ENCODE measurements at regions not wholly inside any gene's neighbourhood (a gene's known extent, or its start where the extent isn't known, plus 50 kb on each side); places are given as distances from the start of the nearest gene placed in this dataset.

DNA sequence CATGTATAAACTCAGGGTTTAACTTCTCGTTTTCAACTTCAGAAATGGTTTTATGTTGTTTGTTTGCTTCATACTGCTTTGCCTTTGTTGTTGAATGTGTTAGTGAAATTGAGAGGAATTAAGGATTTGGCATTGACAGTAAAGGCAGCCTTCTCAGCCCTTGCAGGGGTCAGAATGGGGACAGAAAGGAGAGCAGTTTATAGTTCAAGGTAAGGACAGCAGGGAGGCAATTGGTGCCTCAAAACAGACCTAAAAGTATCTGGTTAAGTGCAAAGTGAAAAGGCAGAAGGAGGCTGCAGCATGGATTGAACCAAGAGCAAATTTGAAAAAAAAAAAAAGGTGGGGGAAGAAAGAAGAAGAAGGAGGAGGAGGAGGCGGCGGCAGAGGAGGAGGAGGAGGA is 835.0 kb upstream of the ADGRL3 start:
- WGBS (ENCODE audit: extremely low coverage, insufficient read length, low lambda C conversion rate), result no CpG with 5 or more reads among the region's 3 CpGs
- Histone ChIP-seq H3K4me2 (ENCODE audit: insufficient read depth, insufficient read length, low read length) (no peak overlapping the region), H3K18ac (ENCODE audit: insufficient read length, low read depth, low read length) (no peak overlapping the region), H3K79me1 (ENCODE audit: insufficient read depth, low read depth, low read length, poor library complexity, severe bottlenecking) (no peaks in the 10 kb centered on the region), H2BK120ac (ENCODE audit: low read depth, low read length, poor library complexity, severe bottlenecking) (no peak overlapping the region), H2AK5ac (ENCODE audit: insufficient read length, low read length) (no peak overlapping the region), H2AFZ (ENCODE audit: low read length) (no peak overlapping the region), H4K20me1 (ENCODE audit: control insufficient read depth, insufficient read depth, insufficient read length) (no peaks in the 10 kb centered on the region), H4K5ac (ENCODE audit: insufficient read length, low read depth, low read length) (no peak overlapping the region), H3K27me3 (ENCODE audit: insufficient read depth, low read length) (no peaks in the 10 kb centered on the region), H3K4me1 (ENCODE audit: insufficient read depth, low read length) (no peaks in the 10 kb centered on the region), H4K8ac (replicated peaks; ENCODE audit: insufficient read length, low read depth, low read length) (no peak overlapping the region), H2BK12ac (ENCODE audit: insufficient read length, low read depth, low read length) (no peak overlapping the region), H2BK5ac (ENCODE audit: insufficient read length, low read length) (no peak overlapping the region), H3K14ac (ENCODE audit: insufficient read depth, low read length) (no peak overlapping the region), H3K9ac (ENCODE audit: extremely low read depth, insufficient read length, low read length) (no peak overlapping the region), H3K23ac (ENCODE audit: insufficient read length, low read depth, low read length) (no peak overlapping the region), H2BK15ac (ENCODE audit: low read depth, low read length) (no peak overlapping the region), H2BK20ac (ENCODE audit: low read depth, low read length, poor library complexity, severe bottlenecking) (no peak overlapping the region), H3K27ac (ENCODE audit: insufficient read length, low read depth, low read length) (no peak overlapping the region), H3K9me3 (ENCODE audit: control insufficient read depth, low read depth, low read length) (no peaks in the 10 kb centered on the region), H3K56ac (ENCODE audit: insufficient read length, low read depth, low read length) (no peak overlapping the region), H3K79me2 (ENCODE audit: insufficient read depth, low read length) (no peaks in the 10 kb centered on the region), H3K4ac (ENCODE audit: low read depth, low read length) (no peak overlapping the region), H4K91ac (ENCODE audit: insufficient read length, low read depth, low read length) (no peak overlapping the region), H3K23me2 (ENCODE audit: insufficient read length, low read depth, low read length, poor library complexity, severe bottlenecking) (no peaks in the 10 kb centered on the region), H3T11ph (ENCODE audit: low read length) (no peak overlapping the region)
- H3K27ac Mint-ChIP-seq, result no peak overlapping the region; a peak in 1 of 7 replicates
- peaks cover 4 to 16% of the 10 kb centered on the region in 2 experiments for H3K4me1 Mint-ChIP-seq
- H3K36me3 Mint-ChIP-seq (ENCODE audit: insufficient read depth in 1 of 3, low read depth in 3 of 3), result peaks cover 0 to 2% (median 0%) of the 10 kb centered on the region in 3 experiments; a peak in 2 of 7 replicates
- H3K9me3 Mint-ChIP-seq, result peaks cover under 1 to 5% of the 10 kb centered on the region in 2 experiments; a peak in 3 of 5 replicates
- no peaks in the 10 kb centered on the region for H3K27me3 Mint-ChIP-seq (ENCODE audit: low read depth)
- DNase-seq, result no peak
- no peak overlapping the region for H3K4me3 Mint-ChIP-seq
- TF ChIP-seq, protein P1, sequence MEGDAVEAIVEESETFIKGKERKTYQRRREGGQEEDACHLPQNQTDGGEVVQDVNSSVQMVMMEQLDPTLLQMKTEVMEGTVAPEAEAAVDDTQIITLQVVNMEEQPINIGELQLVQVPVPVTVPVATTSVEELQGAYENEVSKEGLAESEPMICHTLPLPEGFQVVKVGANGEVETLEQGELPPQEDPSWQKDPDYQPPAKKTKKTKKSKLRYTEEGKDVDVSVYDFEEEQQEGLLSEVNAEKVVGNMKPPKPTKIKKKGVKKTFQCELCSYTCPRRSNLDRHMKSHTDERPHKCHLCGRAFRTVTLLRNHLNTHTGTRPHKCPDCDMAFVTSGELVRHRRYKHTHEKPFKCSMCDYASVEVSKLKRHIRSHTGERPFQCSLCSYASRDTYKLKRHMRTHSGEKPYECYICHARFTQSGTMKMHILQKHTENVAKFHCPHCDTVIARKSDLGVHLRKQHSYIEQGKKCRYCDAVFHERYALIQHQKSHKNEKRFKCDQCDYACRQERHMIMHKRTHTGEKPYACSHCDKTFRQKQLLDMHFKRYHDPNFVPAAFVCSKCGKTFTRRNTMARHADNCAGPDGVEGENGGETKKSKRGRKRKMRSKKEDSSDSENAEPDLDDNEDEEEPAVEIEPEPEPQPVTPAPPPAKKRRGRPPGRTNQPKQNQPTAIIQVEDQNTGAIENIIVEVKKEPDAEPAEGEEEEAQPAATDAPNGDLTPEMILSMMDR (conservative IDR thresholded peaks at IDR 0.05), result no peak

Measured in H9 (cell line).